Stomach (tissue), 4 donors: ENCODE measurements at regions not wholly inside any gene's neighbourhood (a gene's known extent, or its start where the extent isn't known, plus 50 kb on each side); places are given as distances from the start of the nearest gene placed in this dataset.

Experiments
- EP300 ChIP-seq: sonication (generic); formaldehyde crosslinking; IDR thresholded peaks from one replicate; pipeline ENCODE4 v1.6.1; 2017; ENCODE audit warnings: antibody characterized with exemption
- TF ChIP-seq, protein P1 (sequence below), 7 experiments: fragments of 450-650 bp in 4 of 7; fragments of 200-600 bp in 3 of 7; sonication (generic) in 3 of 7; IDR thresholded peaks; one replicate each; pipeline ENCODE4 v1.5.1; 2016 to 2019; ENCODE audit warnings: antibody characterized with exemption in 7 of 7, control low read depth in 2 of 7, mild to moderate bottlenecking in 1 of 7

DNA sequence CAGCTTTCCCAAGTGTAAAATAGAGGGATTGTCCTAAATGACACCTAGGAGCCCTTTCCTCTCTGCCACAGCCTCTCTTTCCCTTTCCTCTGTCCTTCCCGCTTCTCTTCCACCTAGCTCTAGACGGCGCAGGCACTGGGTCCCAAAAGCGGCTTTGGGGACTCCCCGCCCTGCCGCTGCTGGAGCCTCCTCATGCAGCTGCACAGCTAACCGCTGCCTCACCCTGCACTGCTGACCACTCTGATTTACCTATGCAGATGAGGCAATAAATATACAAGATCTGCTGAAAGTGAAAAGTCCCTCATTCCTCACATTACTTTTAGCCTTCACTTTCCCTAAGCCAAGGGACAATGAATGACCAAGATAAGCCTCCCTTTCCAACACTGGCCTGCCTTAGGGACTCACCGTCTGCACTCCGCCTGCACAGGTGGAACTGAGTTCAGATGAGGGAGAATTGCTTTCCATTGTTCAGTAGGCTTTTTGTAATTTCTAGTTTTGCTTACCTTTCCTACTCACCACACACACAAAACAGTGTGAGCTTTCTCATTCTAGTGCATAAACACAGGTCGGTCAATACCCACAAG, 197.5 kb upstream of the BCL6 start:
- TF ChIP-seq, protein P1, sequence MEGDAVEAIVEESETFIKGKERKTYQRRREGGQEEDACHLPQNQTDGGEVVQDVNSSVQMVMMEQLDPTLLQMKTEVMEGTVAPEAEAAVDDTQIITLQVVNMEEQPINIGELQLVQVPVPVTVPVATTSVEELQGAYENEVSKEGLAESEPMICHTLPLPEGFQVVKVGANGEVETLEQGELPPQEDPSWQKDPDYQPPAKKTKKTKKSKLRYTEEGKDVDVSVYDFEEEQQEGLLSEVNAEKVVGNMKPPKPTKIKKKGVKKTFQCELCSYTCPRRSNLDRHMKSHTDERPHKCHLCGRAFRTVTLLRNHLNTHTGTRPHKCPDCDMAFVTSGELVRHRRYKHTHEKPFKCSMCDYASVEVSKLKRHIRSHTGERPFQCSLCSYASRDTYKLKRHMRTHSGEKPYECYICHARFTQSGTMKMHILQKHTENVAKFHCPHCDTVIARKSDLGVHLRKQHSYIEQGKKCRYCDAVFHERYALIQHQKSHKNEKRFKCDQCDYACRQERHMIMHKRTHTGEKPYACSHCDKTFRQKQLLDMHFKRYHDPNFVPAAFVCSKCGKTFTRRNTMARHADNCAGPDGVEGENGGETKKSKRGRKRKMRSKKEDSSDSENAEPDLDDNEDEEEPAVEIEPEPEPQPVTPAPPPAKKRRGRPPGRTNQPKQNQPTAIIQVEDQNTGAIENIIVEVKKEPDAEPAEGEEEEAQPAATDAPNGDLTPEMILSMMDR (IDR thresholded peaks at IDR 0.05) = no peak
- no peak for TF ChIP-seq EP300
